IMR-90 (cell line): ENCODE measurements at regions not wholly inside any gene's neighbourhood (a gene's known extent, or its start where the extent isn't known, plus 50 kb on each side); places are given as distances from the start of the nearest gene placed in this dataset.

Source experiments
- ATAC-seq: fragments of 200-7000 bp; cut with Tn5 transposase; 2 replicates; pipeline ENCODE4 v1.9.1; 2020; ENCODE audit warnings: low read depth, mild to moderate bottlenecking, moderate library complexity
- BruUV-seq: library from RNA; stranded (reverse); fragments of 400-500 nt; replicated peaks from 2 replicates; lab custom pipeline; 2021; lab: Mats Ljungman, UMichigan
- CTCF ChIA-PET: fragments of 300-600 bp; formaldehyde crosslinking; extraction: SDS; loops from one replicate; lab custom pipeline; 2021; ENCODE audit warnings: antibody characterized with exemption; lab: Yijun Ruan, JAX
- POLR2A ChIA-PET: fragments of 300-600 bp; sonication (Branson Sonifier 250); formaldehyde crosslinking; loops from one replicate; lab custom pipeline; 2022; ENCODE audit warnings: antibody characterized with exemption; ENCODE audit not compliant: unreplicated experiment; lab: Charles Lee
- DNase-seq: peaks from one replicate; pipeline ENCODE4 v3.0.0; 2013
- H2AFZ ChIP-seq: replicated peaks from 2 replicates; pipeline ENCODE3; 2013; ENCODE audit warnings: low read length, mild to moderate bottlenecking; ENCODE audit not compliant: poor library complexity
- H2AK5ac ChIP-seq: 2 replicates; pipeline ENCODE4 v1.6.1; 2013; ENCODE audit warnings: low read depth, low read length, inconsistent platforms
- H2AK9ac ChIP-seq: replicated peaks from 2 replicates; pipeline ENCODE3; 2013; ENCODE audit warnings: mild to moderate bottlenecking, low read depth, low read length, moderate library complexity; ENCODE audit not compliant: poor library complexity
- H2BK120ac ChIP-seq: 2 replicates; pipeline ENCODE4 v1.6.1; 2013; ENCODE audit warnings: low read depth, low read length, inconsistent platforms
- H2BK15ac ChIP-seq: 3 replicates; pipeline ENCODE4 v1.6.1; 2013; ENCODE audit warnings: low read depth, low read length, inconsistent platforms
- H2BK20ac ChIP-seq: 2 replicates; pipeline ENCODE4 v1.6.1; 2013; ENCODE audit warnings: low read depth, mild to moderate bottlenecking, inconsistent platforms, low read length, moderate library complexity
- H2BK5ac ChIP-seq: 2 replicates; pipeline ENCODE4 v1.6.1; 2013; ENCODE audit warnings: mild to moderate bottlenecking, low read depth, low read length, inconsistent platforms; ENCODE audit not compliant: poor library complexity, severe bottlenecking
- H3K14ac ChIP-seq: replicated peaks from 2 replicates; pipeline ENCODE4 v1.6.1; 2013; ENCODE audit warnings: low read depth, low read length, inconsistent platforms
- H3K18ac ChIP-seq: 2 replicates; pipeline ENCODE4 v1.6.1; 2013; ENCODE audit warnings: low read depth, low read length, control low read depth
- H3K23ac ChIP-seq: 2 replicates; pipeline ENCODE4 v1.6.1; 2013; ENCODE audit warnings: low read depth, low read length, inconsistent platforms
- H3K27ac ChIP-seq: 2 replicates; pipeline ENCODE4 v1.5.1; 2013; ENCODE audit warnings: mild to moderate bottlenecking, control low read depth, low read length; ENCODE audit not compliant: insufficient read depth
- H3K27me3 ChIP-seq: 2 replicates; pipeline ENCODE4 v1.6.1; 2013; ENCODE audit warnings: low read length; ENCODE audit not compliant: control insufficient read depth, insufficient read depth
- H3K36me3 ChIP-seq: 2 replicates; pipeline ENCODE4 v1.6.1; 2013; ENCODE audit warnings: low read length, mixed read lengths; ENCODE audit not compliant: control insufficient read depth, insufficient read depth
- H3K4ac ChIP-seq: 2 replicates; pipeline ENCODE4 v1.6.1; 2013; ENCODE audit warnings: low read depth, low read length, inconsistent platforms
- H3K4me1 ChIP-seq: 2 replicates; pipeline ENCODE4 v1.6.1; 2013; ENCODE audit warnings: low read length, mixed read lengths; ENCODE audit not compliant: control insufficient read depth, insufficient read depth
- H3K4me2 ChIP-seq: 2 replicates; pipeline ENCODE4 v1.6.1; 2013; ENCODE audit warnings: low read depth, mild to moderate bottlenecking, control low read depth, low read length, moderate library complexity
- H3K4me3 ChIP-seq: 2 replicates; pipeline ENCODE4 v1.5.1; 2013; ENCODE audit warnings: low read depth, mild to moderate bottlenecking, control low read depth, low read length, moderate library complexity; ENCODE audit not compliant: insufficient read depth
- H3K56ac ChIP-seq: 2 replicates; pipeline ENCODE4 v1.6.1; 2013; ENCODE audit warnings: low read length, inconsistent platforms; ENCODE audit not compliant: insufficient read depth; ENCODE audit errors: extremely low read depth
- H3K79me1 ChIP-seq, 2 experiments: 2 replicates each; pipeline ENCODE4 v1.6.1; 2013; ENCODE audit warnings: low read length in 2 of 2, inconsistent platforms in 1 of 2, low read depth in 1 of 2
- H3K9ac ChIP-seq: 2 replicates; pipeline ENCODE4 v1.6.1; 2013; ENCODE audit warnings: low read depth, low read length, control low read depth
- H3K9me1 ChIP-seq: 2 replicates; pipeline ENCODE4 v1.6.1; 2013; ENCODE audit warnings: low read length, inconsistent platforms; ENCODE audit not compliant: insufficient read depth
- H3K9me3 ChIP-seq: 2 replicates; pipeline ENCODE4 v1.6.1; 2013; ENCODE audit warnings: low read length; ENCODE audit not compliant: control insufficient read depth, insufficient read depth
- H4K20me1 ChIP-seq: 2 replicates; pipeline ENCODE4 v1.6.1; 2013; ENCODE audit warnings: low read length, inconsistent platforms; ENCODE audit not compliant: insufficient read depth
- H4K5ac ChIP-seq: 2 replicates; pipeline ENCODE4 v1.6.1; 2013; ENCODE audit warnings: mild to moderate bottlenecking, low read depth, low read length, control low read depth
- H4K8ac ChIP-seq, 2 experiments: 2 replicates each; pipeline ENCODE4 v1.6.1; 2013; ENCODE audit warnings: low read depth in 2 of 2, low read length in 2 of 2, control low read depth in 1 of 2, inconsistent platforms in 1 of 2
- H4K91ac ChIP-seq: 2 replicates; pipeline ENCODE4 v1.6.1; 2013; ENCODE audit warnings: low read depth, low read length, inconsistent platforms; ENCODE audit not compliant: insufficient read depth
- FOS ChIP-seq: fragments of 150-350 bp; IDR thresholded peaks from 2 replicates; pipeline ENCODE4 v1.6.1; 2016; ENCODE audit warnings: low read depth, low read length
- NFE2L2 ChIP-seq: fragments of 150-350 bp; IDR thresholded peaks from 2 replicates; pipeline ENCODE4 v1.6.1; 2016; ENCODE audit warnings: low read depth, mild to moderate bottlenecking, low read length
- POLR2A ChIP-seq: IDR thresholded peaks from 2 replicates; pipeline ENCODE4 v1.6.1; 2012; ENCODE audit warnings: mild to moderate bottlenecking, low read depth, low read length
- RAD21 ChIP-seq: IDR thresholded peaks from 2 replicates; pipeline ENCODE4 v1.6.1; 2012; ENCODE audit warnings: low read length, improper control_type of control experiment
- RCOR1 ChIP-seq: IDR thresholded peaks from 2 replicates; pipeline ENCODE4 v1.6.1; 2012; ENCODE audit warnings: mild to moderate bottlenecking, low read length, improper control_type of control experiment; ENCODE audit not compliant: insufficient replicate concordance
- RFX5 ChIP-seq: IDR thresholded peaks from 2 replicates; pipeline ENCODE4 v1.8.0; 2012; ENCODE audit warnings: low read depth, mild to moderate bottlenecking, low read length, moderate library complexity
- SMC3 ChIP-seq: fragments of 150-350 bp; IDR thresholded peaks from 2 replicates; pipeline ENCODE4 v1.6.1; 2016; ENCODE audit warnings: low read depth, mild to moderate bottlenecking, antibody characterized with exemption, low read length, moderate library complexity
- WGBS, 2 experiments: methylation state at CpG; one replicate each; pipeline versions ENCODE4 v1.1.5 to v1.1.7; 2013; ENCODE audit warnings: missing lambda C conversion rate in 2 of 2; ENCODE audit not compliant: insufficient read length in 1 of 2; ENCODE audit errors: extremely low coverage in 2 of 2; 5-methylcytosine and 5-hydroxymethylcytosine counted together
- dilution Hi-C: fragments of 300-500 bp; cut with HindIII; formaldehyde crosslinking; loops from one replicate; pipeline ENCODE4 v1.14.3; 2018; ENCODE audit warnings: low sequenced_read_pairs; ENCODE audit not compliant: unreplicated experiment
- in situ Hi-C: fragments of 300-500 bp; cut with MboI; formaldehyde crosslinking; loops from 3 replicates; pipeline ENCODE4 v1.14.3; 2019; ENCODE audit warnings: low sequenced_read_pairs, inconsistent platforms, mixed read lengths
- intact Hi-C: fragments of 100-400 bp; cut with micrococcal nuclease; formaldehyde crosslinking; loops from 2 replicates; pipeline ENCODE4 v1.10.0; 2022
- TF ChIP-seq, protein P1 (sequence below): fragments of 150-350 bp; IDR thresholded peaks from 2 replicates; pipeline ENCODE4 v1.6.1; 2016; ENCODE audit warnings: low read depth, mild to moderate bottlenecking, low read length, moderate library complexity, borderline replicate concordance
- TF ChIP-seq, protein P2 (sequence below): fragments of 150-350 bp; IDR thresholded peaks from 2 replicates; pipeline ENCODE4 v1.6.1; 2017; ENCODE audit warnings: mild to moderate bottlenecking, antibody characterized with exemption, low read length, low read depth

DNA sequence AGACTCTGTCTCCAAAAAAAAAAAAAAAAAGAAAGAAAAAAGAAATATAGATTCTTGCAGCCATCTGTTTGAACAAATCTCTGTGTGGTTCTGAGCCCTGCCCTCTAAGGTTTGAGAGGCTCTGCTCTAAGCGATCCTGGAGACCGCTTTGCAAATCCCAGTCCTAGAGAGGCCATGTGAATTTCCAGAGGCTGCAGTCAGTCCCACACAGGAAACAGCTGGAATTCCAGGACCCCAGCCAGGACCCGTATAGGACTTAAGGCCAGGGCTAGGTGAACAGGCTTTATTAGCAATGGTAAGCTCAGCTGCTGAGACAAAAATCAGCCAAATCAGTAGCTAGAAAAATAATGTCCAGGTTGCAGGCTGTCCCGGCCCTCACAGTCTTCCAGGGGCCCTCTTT lies 154.8 kb downstream of the RPS24 start:
- intact Hi-C loops, result no loop called here

More for the DNA sequence above, 154.8 kb downstream of the RPS24 start:
- H3K27ac ChIP-seq, result no peak overlapping the region
- no peak overlapping the region for H4K5ac ChIP-seq
- peaks cover 4% of the 10 kb centered on the region; the same call in 1 of the 2 replicates for H3K27me3 ChIP-seq
- H3K9me1 ChIP-seq, result no peaks in the 10 kb centered on the region
- H2BK5ac ChIP-seq, result no peak overlapping the region
- no peak overlapping the region for H3K4me2 ChIP-seq
- no peaks in the 10 kb centered on the region; the same call in 1 of the 2 replicates for H4K20me1 ChIP-seq
- no peak overlapping the region for H4K91ac ChIP-seq
- no peak overlapping the region for H3K9ac ChIP-seq
- H3K4me3 ChIP-seq, result no peak overlapping the region
- POLR2A ChIA-PET, result no interaction called here
- H2AFZ ChIP-seq, result no peak overlapping the region
- ATAC-seq (no peak), DNase-seq (no peak)
- H3K18ac ChIP-seq, result no peak overlapping the region
- H3K4me1 ChIP-seq, result no peaks in the 10 kb centered on the region
- dilution Hi-C loops, result no loop called here
- in situ Hi-C loops, result no loop called here
- H3K9me3 ChIP-seq, result peaks cover 11% of the 10 kb centered on the region
- no peak overlapping the region for H2BK120ac ChIP-seq
- H2AK9ac ChIP-seq, result no peak overlapping the region
- no peak overlapping the region for H3K56ac ChIP-seq
- H2BK15ac ChIP-seq, result no peak overlapping the region
- CTCF ChIA-PET, result interaction anchor here (0.7 kb wide), 1 partner anchor 141 kb away, joined by 3 read pairs; no protein-coding TSS in a partner anchor
- no TSS peak for BruUV-seq
- H3K23ac ChIP-seq, result no peak overlapping the region
- H3K4ac ChIP-seq, result no peak overlapping the region
- no peaks in the 10 kb centered on the region for H3K36me3 ChIP-seq
- no peak for TF ChIP-seq RCOR1
- TF ChIP-seq NFE2L2, result no peak
- no peak for TF ChIP-seq RFX5
- no peak for TF ChIP-seq FOS
- no peak for TF ChIP-seq RAD21
- TF ChIP-seq SMC3, result no peak
- TF ChIP-seq POLR2A, result no peak
- TF ChIP-seq, protein P1, sequence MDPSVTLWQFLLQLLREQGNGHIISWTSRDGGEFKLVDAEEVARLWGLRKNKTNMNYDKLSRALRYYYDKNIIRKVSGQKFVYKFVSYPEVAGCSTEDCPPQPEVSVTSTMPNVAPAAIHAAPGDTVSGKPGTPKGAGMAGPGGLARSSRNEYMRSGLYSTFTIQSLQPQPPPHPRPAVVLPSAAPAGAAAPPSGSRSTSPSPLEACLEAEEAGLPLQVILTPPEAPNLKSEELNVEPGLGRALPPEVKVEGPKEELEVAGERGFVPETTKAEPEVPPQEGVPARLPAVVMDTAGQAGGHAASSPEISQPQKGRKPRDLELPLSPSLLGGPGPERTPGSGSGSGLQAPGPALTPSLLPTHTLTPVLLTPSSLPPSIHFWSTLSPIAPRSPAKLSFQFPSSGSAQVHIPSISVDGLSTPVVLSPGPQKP, result no peak
- TF ChIP-seq, protein P2, sequence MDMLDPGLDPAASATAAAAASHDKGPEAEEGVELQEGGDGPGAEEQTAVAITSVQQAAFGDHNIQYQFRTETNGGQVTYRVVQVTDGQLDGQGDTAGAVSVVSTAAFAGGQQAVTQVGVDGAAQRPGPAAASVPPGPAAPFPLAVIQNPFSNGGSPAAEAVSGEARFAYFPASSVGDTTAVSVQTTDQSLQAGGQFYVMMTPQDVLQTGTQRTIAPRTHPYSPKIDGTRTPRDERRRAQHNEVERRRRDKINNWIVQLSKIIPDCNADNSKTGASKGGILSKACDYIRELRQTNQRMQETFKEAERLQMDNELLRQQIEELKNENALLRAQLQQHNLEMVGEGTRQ, result no peak
- 53% methylated on average over 3 of the region's 4 CpGs; no CpG with 5 or more reads in 1 of the 2 experiments for WGBS, 2 experiments
- no peaks in the 10 kb centered on the region for H3K79me1 ChIP-seq
- no peak overlapping the region for H4K8ac ChIP-seq
- H3K14ac ChIP-seq, result no peak overlapping the region
- H2BK20ac ChIP-seq, result no peak overlapping the region
- no peak overlapping the region for H2AK5ac ChIP-seq
